ENCODE measurements at regions not wholly inside any gene's neighbourhood (a gene's known extent, or its start where the extent isn't known, plus 50 kb on each side); places are given as distances from the start of the nearest gene placed in this dataset.
"Not testable (repeated sequence)": the region's sequence is repeated elsewhere in the genome, so short reads cannot be mapped to it uniquely, and the experiment has no call there.

- DNase-seq (ENCODE audit: low read depth, low spot score) = no peak
- H3K27me3 ChIP-seq (ENCODE audit: control insufficient read depth, extremely low read depth, insufficient read depth, low read length) = peaks cover 10% of the 10 kb centered on the region
- no peaks in the 10 kb centered on the region for H3K9me1 ChIP-seq (ENCODE audit: control insufficient read depth, extremely low read depth, insufficient read depth, low read length)
- no peaks in the 10 kb centered on the region for H3K36me3 ChIP-seq (ENCODE audit: control insufficient read depth in 2 of 2, extremely low read depth in 1 of 2, insufficient read depth in 2 of 2, low read length in 2 of 2)
- no peak overlapping the region for H3K4me3 ChIP-seq (ENCODE audit: control insufficient read depth in 2 of 3, extremely low read depth in 1 of 3, insufficient read depth in 2 of 3, low read depth in 1 of 3, low read length in 3 of 3)
- H3K9ac ChIP-seq (ENCODE audit: control insufficient read depth, extremely low read depth, insufficient read depth, low read length) = no peak overlapping the region
- no peak overlapping the region for H2AFZ ChIP-seq (ENCODE audit: control insufficient read depth, low read length)
- dilution Hi-C loops (cut with MboI; ENCODE audit: extremely low pct_ligation_motif_present, low sequenced_read_pairs) = no loop called here
- FAIRE-seq = no peak
- H3K9me3 ChIP-seq (ENCODE audit: control insufficient read depth, low read depth, low read length) = no peaks in the 10 kb centered on the region
- H4K20me1 ChIP-seq (ENCODE audit: control insufficient read depth, extremely low read depth, insufficient read depth, low read length) = peaks cover 2% of the 10 kb centered on the region
- H3K27ac ChIP-seq (ENCODE audit: control insufficient read depth, insufficient read depth, low read length) = no peak overlapping the region
- no peak overlapping the region for H3K4me2 ChIP-seq (ENCODE audit: control insufficient read depth, extremely low read depth, insufficient read depth, low read depth, low read length)
- H3K79me2 ChIP-seq (ENCODE audit: control insufficient read depth, insufficient read depth, low read length) = no peaks in the 10 kb centered on the region
- H3K4me1 ChIP-seq (ENCODE audit: control insufficient read depth, extremely low read depth, insufficient read depth, low read length) = no peaks in the 10 kb centered on the region
- TF ChIP-seq, protein P1, sequence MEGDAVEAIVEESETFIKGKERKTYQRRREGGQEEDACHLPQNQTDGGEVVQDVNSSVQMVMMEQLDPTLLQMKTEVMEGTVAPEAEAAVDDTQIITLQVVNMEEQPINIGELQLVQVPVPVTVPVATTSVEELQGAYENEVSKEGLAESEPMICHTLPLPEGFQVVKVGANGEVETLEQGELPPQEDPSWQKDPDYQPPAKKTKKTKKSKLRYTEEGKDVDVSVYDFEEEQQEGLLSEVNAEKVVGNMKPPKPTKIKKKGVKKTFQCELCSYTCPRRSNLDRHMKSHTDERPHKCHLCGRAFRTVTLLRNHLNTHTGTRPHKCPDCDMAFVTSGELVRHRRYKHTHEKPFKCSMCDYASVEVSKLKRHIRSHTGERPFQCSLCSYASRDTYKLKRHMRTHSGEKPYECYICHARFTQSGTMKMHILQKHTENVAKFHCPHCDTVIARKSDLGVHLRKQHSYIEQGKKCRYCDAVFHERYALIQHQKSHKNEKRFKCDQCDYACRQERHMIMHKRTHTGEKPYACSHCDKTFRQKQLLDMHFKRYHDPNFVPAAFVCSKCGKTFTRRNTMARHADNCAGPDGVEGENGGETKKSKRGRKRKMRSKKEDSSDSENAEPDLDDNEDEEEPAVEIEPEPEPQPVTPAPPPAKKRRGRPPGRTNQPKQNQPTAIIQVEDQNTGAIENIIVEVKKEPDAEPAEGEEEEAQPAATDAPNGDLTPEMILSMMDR (optimal IDR thresholded peaks at IDR 0.05 in 1 of 3, IDR thresholded peaks at IDR 0.05 in 1 of 3, conservative IDR thresholded peaks at IDR 0.05 in 1 of 3; ENCODE audit: extremely low read depth in 1 of 3, insufficient read depth in 2 of 3, low read length in 3 of 3) = no peak
- no peak for TF ChIP-seq EZH2 (IDR thresholded peaks at IDR 0.05; ENCODE audit: low read length)
Observed at GRCh38 chr22:26949193-26949592, 291.8 kb downstream of the MIAT start.

DNA sequence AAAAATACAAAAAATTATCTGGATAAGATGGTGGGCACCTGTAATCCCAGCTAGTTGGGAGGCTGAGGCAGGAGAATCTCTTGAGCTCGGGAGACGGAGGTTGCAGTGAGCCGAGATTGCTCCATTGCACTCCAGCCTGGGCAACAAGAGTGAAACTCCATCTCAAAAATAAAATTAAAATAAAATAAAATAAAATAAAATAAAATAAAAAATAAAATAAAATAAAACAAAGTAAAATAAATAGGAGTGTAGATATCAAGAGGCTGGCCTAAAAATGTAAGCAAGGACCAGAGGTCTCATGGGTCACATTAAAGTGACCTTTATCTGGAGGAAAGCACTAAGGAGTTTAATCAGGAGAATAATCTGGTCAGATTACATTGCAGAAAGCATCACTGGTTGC lies 293.8 kb downstream of the MIAT start:
- H3K9me1 ChIP-seq (ENCODE audit: control insufficient read depth, extremely low read depth, insufficient read depth, low read length); H4K20me1 ChIP-seq (ENCODE audit: control insufficient read depth, extremely low read depth, insufficient read depth, low read length); H3K9ac ChIP-seq (ENCODE audit: control insufficient read depth, extremely low read depth, insufficient read depth, low read length); dilution Hi-C loops (cut with MboI; ENCODE audit: extremely low pct_ligation_motif_present, low sequenced_read_pairs); H3K27ac ChIP-seq (ENCODE audit: control insufficient read depth, insufficient read depth, low read length); H3K79me2 ChIP-seq (ENCODE audit: control insufficient read depth, insufficient read depth, low read length); FAIRE-seq; H3K4me1 ChIP-seq (ENCODE audit: control insufficient read depth, extremely low read depth, insufficient read depth, low read length); H3K4me3 ChIP-seq (ENCODE audit: control insufficient read depth in 2 of 3, extremely low read depth in 1 of 3, insufficient read depth in 2 of 3, low read depth in 1 of 3, low read length in 3 of 3); DNase-seq (ENCODE audit: low read depth, low spot score); H3K9me3 ChIP-seq (ENCODE audit: control insufficient read depth, low read depth, low read length); H3K4me2 ChIP-seq (ENCODE audit: control insufficient read depth, extremely low read depth, insufficient read depth, low read depth, low read length); H3K36me3 ChIP-seq (ENCODE audit: control insufficient read depth in 2 of 2, extremely low read depth in 1 of 2, insufficient read depth in 2 of 2, low read length in 2 of 2); H2AFZ ChIP-seq (ENCODE audit: control insufficient read depth, low read length): not testable (repeated sequence)
- H3K27me3 ChIP-seq (ENCODE audit: control insufficient read depth, extremely low read depth, insufficient read depth, low read length) = peaks cover 15% of the 10 kb centered on the region

DNA sequence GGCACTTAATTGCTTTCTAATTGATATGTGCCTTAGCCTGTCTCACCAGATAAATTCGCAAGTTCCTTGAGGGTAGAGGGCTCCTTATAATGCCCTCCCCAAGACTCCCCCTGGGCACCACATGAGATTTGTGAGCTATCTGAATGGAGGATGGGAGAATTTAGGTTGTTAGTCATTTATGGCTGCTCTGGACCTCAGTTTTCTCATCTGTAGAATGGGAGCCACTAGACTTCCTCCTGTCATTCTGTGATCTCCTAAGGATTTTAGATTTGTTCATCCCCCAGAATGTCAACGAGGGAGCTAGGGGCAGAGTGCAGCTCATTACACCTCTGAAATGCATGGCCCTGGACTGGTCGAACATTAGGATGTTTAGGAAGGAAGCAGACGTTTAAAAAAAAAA lies 294.6 kb downstream of the MIAT start:
- H4K20me1 ChIP-seq (ENCODE audit: control insufficient read depth, extremely low read depth, insufficient read depth, low read length) = no peaks in the 10 kb centered on the region
- H3K79me2 ChIP-seq (ENCODE audit: control insufficient read depth, insufficient read depth, low read length) = no peaks in the 10 kb centered on the region
- no peak overlapping the region for H3K9ac ChIP-seq (ENCODE audit: control insufficient read depth, extremely low read depth, insufficient read depth, low read length)
- H3K9me1 ChIP-seq (ENCODE audit: control insufficient read depth, extremely low read depth, insufficient read depth, low read length) = no peaks in the 10 kb centered on the region
- H3K4me1 ChIP-seq (ENCODE audit: control insufficient read depth, extremely low read depth, insufficient read depth, low read length) = no peaks in the 10 kb centered on the region
- H3K9me3 ChIP-seq (ENCODE audit: control insufficient read depth, low read depth, low read length) = no peaks in the 10 kb centered on the region
- H2AFZ ChIP-seq (ENCODE audit: control insufficient read depth, low read length) = no peak overlapping the region
- DNase-seq (ENCODE audit: low read depth, low spot score) (no peak), FAIRE-seq (no peak)
- H3K4me3 ChIP-seq (ENCODE audit: control insufficient read depth in 2 of 3, extremely low read depth in 1 of 3, insufficient read depth in 2 of 3, low read depth in 1 of 3, low read length in 3 of 3) = no peak overlapping the region
- H3K27ac ChIP-seq (ENCODE audit: control insufficient read depth, insufficient read depth, low read length) = no peak overlapping the region
- H3K4me2 ChIP-seq (ENCODE audit: control insufficient read depth, extremely low read depth, insufficient read depth, low read depth, low read length) = no peak overlapping the region
- dilution Hi-C loops (cut with MboI; ENCODE audit: extremely low pct_ligation_motif_present, low sequenced_read_pairs) = no loop called here
- no peak for TF ChIP-seq EZH2 (IDR thresholded peaks at IDR 0.05; ENCODE audit: low read length)
- TF ChIP-seq, protein P1 (optimal IDR thresholded peaks at IDR 0.05 in 1 of 3, IDR thresholded peaks at IDR 0.05 in 1 of 3, conservative IDR thresholded peaks at IDR 0.05 in 1 of 3; ENCODE audit: extremely low read depth in 1 of 3, insufficient read depth in 2 of 3, low read length in 3 of 3) = no peak
- peaks cover 15% of the 10 kb centered on the region for H3K27me3 ChIP-seq (ENCODE audit: control insufficient read depth, extremely low read depth, insufficient read depth, low read length)
- no peaks in the 10 kb centered on the region for H3K36me3 ChIP-seq (ENCODE audit: control insufficient read depth in 2 of 2, extremely low read depth in 1 of 2, insufficient read depth in 2 of 2, low read length in 2 of 2)

Measured in keratinocyte (primary cell).